Hepatocyte (in vitro differentiated cells): ENCODE measurements at regions not wholly inside any gene's neighbourhood (a gene's known extent, or its start where the extent isn't known, plus 50 kb on each side); places are given as distances from the start of the nearest gene placed in this dataset.

Experiments
- EZH2phosphoT487 ChIP-seq: fragments of 200-600 bp; sonication (generic); IDR thresholded peaks from one replicate; pipeline ENCODE4 v1.6.1; 2018; ENCODE audit warnings: antibody characterized with exemption, mild to moderate bottlenecking, low read depth, moderate library complexity; ENCODE audit not compliant: unreplicated experiment, severe bottlenecking
- TF ChIP-seq, protein P1 (sequence below): fragments of 200-600 bp; sonication (generic); IDR thresholded peaks from 2 replicates; pipeline ENCODE4 v1.5.1; 2016; ENCODE audit warnings: antibody characterized with exemption, mild to moderate bottlenecking; ENCODE audit not compliant: poor library complexity

DNA sequence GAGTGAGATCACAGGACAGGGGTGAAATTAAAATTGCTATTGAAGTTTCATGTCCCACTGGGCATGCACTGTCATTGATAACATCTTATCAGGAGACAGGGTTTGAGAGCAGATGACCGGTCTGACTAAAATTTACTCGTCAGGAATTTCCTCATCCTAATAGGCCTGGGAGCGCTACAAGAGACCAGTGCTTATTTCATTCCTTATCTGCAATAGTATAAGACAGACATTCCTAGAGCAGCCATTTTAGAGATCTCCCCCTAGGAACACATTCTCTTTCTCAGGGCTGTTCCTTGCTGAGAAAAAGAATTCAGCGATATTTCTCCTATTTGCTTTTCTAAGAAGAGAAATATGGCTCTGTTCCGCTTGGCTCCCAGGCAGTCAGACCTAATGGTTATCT lies 181.4 kb upstream of the ETV3 start:
- TF ChIP-seq, protein P1, sequence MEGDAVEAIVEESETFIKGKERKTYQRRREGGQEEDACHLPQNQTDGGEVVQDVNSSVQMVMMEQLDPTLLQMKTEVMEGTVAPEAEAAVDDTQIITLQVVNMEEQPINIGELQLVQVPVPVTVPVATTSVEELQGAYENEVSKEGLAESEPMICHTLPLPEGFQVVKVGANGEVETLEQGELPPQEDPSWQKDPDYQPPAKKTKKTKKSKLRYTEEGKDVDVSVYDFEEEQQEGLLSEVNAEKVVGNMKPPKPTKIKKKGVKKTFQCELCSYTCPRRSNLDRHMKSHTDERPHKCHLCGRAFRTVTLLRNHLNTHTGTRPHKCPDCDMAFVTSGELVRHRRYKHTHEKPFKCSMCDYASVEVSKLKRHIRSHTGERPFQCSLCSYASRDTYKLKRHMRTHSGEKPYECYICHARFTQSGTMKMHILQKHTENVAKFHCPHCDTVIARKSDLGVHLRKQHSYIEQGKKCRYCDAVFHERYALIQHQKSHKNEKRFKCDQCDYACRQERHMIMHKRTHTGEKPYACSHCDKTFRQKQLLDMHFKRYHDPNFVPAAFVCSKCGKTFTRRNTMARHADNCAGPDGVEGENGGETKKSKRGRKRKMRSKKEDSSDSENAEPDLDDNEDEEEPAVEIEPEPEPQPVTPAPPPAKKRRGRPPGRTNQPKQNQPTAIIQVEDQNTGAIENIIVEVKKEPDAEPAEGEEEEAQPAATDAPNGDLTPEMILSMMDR = no peak
- TF ChIP-seq EZH2phosphoT487 = no peak
